ENCODE measurements at regions not wholly inside any gene's neighbourhood (a gene's known extent, or its start where the extent isn't known, plus 50 kb on each side); places are given as distances from the start of the nearest gene placed in this dataset.

- no peaks in the 10 kb centered on the region for H3K4me1 ChIP-seq (ENCODE audit: insufficient read depth, low read length)
- H3K4me3 Mint-ChIP-seq, result no peak overlapping the region
- H3K27me3 Mint-ChIP-seq, result peaks cover 0 to under 1% of the 10 kb centered on the region in 2 donors
- no peaks in the 10 kb centered on the region for H3K4me1 Mint-ChIP-seq
- CTCF ChIA-PET, result no interaction called here
- no peak overlapping the region for H3K27ac ChIP-seq (ENCODE audit: low read depth, low read length)
- peaks cover 10 to 17% (median 16%) of the 10 kb centered on the region in 5 donors for H3K9me3 Mint-ChIP-seq
- H3K9me3 ChIP-seq (ENCODE audit: low read length), result no peaks in the 10 kb centered on the region
- no peak for DNase-seq
- H3K36me3 ChIP-seq (ENCODE audit: insufficient read depth, low read length), result no peaks in the 10 kb centered on the region
- no peak overlapping the region for H3K4me3 ChIP-seq (ENCODE audit: low read length)
- peaks cover 0 to 20% (median 4%) of the 10 kb centered on the region in 3 donors for H3K36me3 Mint-ChIP-seq
- no peak overlapping the region for H3K27ac Mint-ChIP-seq
- POLR2A ChIA-PET, result no interaction called here
- no peaks in the 10 kb centered on the region for H3K27me3 ChIP-seq (ENCODE audit: insufficient read depth, low read length, poor library complexity, severe bottlenecking)
Observed at GRCh38 chr1:199054694-199055093, 415.9 kb downstream of the PTPRC start.

DNA sequence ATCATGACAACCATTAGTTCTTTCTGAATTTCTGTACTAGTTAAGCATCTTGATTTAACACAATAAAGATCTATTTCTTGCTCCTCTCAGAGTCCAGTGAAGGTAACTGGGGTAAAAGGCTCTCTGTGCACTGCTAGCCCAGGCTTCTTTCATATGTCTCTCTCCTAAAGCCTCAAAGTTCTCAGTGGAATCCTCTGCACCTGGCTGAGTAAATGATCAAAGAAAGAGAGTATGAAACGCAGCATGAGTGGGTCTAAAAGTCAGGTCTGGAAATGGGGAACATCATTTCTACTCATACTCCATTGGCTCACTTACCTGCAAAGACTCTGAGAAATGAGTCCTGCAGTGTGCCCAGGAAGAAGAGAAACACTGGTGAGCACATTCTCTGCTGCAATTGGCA lies 418.5 kb downstream of the PTPRC start:
- no peaks in the 10 kb centered on the region for H3K9me3 Mint-ChIP-seq
- peaks cover 0 to 4% (median 0%) of the 10 kb centered on the region in 3 donors for H3K36me3 Mint-ChIP-seq
- CTCF ChIA-PET, result no interaction called here
- no peak overlapping the region for H3K27ac ChIP-seq (ENCODE audit: low read depth, low read length)
- no peaks in the 10 kb centered on the region for H3K36me3 ChIP-seq (ENCODE audit: insufficient read depth, low read length)
- no peaks in the 10 kb centered on the region for H3K4me1 Mint-ChIP-seq
- H3K27ac Mint-ChIP-seq, result no peak overlapping the region
- H3K4me1 ChIP-seq (ENCODE audit: insufficient read depth, low read length), result no peaks in the 10 kb centered on the region
- H3K27me3 Mint-ChIP-seq, result no peaks in the 10 kb centered on the region
- H3K9me3 ChIP-seq (ENCODE audit: low read length), result no peaks in the 10 kb centered on the region
- H3K27me3 ChIP-seq (ENCODE audit: insufficient read depth, low read length, poor library complexity, severe bottlenecking), result no peaks in the 10 kb centered on the region
- POLR2A ChIA-PET, result no interaction called here
- H3K4me3 ChIP-seq (ENCODE audit: low read length), result no peak overlapping the region
- no peak for DNase-seq
- H3K4me3 Mint-ChIP-seq, result no peak overlapping the region

GRCh38 chr1:199058281-199058680 lies 419.4 kb downstream of the PTPRC start:
- no peaks in the 10 kb centered on the region for H3K36me3 ChIP-seq (ENCODE audit: insufficient read depth, low read length)
- peaks cover 0 to 4% (median 0%) of the 10 kb centered on the region in 3 donors for H3K36me3 Mint-ChIP-seq
- POLR2A ChIA-PET, result no interaction called here
- H3K27ac Mint-ChIP-seq, result no peak overlapping the region
- no peaks in the 10 kb centered on the region for H3K4me1 ChIP-seq (ENCODE audit: insufficient read depth, low read length)
- DNase-seq, result no peak
- H3K27me3 ChIP-seq (ENCODE audit: insufficient read depth, low read length, poor library complexity, severe bottlenecking), result no peaks in the 10 kb centered on the region
- no peak overlapping the region for H3K4me3 ChIP-seq (ENCODE audit: low read length)
- no peaks in the 10 kb centered on the region for H3K9me3 Mint-ChIP-seq
- H3K9me3 ChIP-seq (ENCODE audit: low read length), result no peaks in the 10 kb centered on the region
- no peak overlapping the region for H3K4me3 Mint-ChIP-seq
- H3K27ac ChIP-seq (ENCODE audit: low read depth, low read length), result no peak overlapping the region
- no peaks in the 10 kb centered on the region for H3K4me1 Mint-ChIP-seq
- CTCF ChIA-PET, result no interaction called here
- no peaks in the 10 kb centered on the region for H3K27me3 Mint-ChIP-seq

DNA sequence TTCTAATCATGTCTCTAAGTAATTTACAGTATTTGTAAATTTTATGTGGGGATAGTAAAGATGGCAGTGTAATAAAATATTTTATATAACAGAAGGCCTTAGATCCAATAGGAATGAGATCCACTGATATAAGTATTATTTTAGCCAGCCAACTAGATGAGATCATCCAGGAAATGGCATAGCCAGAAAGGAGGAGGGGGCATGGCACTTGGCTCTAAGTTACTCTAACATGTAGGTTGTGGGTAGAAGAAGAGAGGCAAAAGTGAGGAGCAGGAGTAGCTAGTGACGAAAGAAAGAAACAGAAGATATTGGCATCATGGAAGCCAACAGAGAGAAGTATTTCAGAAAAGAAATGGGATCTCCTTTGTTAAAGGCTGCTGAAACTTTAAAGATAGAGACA lies 426.1 kb downstream of the PTPRC start:
- no peak overlapping the region for H3K27ac Mint-ChIP-seq
- H3K27me3 ChIP-seq (ENCODE audit: insufficient read depth, low read length, poor library complexity, severe bottlenecking), result no peaks in the 10 kb centered on the region
- H3K27ac ChIP-seq (ENCODE audit: low read depth, low read length), result no peak overlapping the region
- no peaks in the 10 kb centered on the region for H3K4me1 ChIP-seq (ENCODE audit: insufficient read depth, low read length)
- ChIA-PET CTCF (no interaction called here), POLR2A (no interaction called here)
- no peaks in the 10 kb centered on the region for H3K9me3 ChIP-seq (ENCODE audit: low read length)
- no peaks in the 10 kb centered on the region for H3K4me1 Mint-ChIP-seq
- no peaks in the 10 kb centered on the region for H3K36me3 ChIP-seq (ENCODE audit: insufficient read depth, low read length)
- no peaks in the 10 kb centered on the region for H3K9me3 Mint-ChIP-seq
- no peak for DNase-seq
- no peaks in the 10 kb centered on the region for H3K27me3 Mint-ChIP-seq
- no peak overlapping the region for H3K4me3 Mint-ChIP-seq
- H3K4me3 ChIP-seq (ENCODE audit: low read length), result no peak overlapping the region
- H3K36me3 Mint-ChIP-seq, result no peaks in the 10 kb centered on the region

DNA sequence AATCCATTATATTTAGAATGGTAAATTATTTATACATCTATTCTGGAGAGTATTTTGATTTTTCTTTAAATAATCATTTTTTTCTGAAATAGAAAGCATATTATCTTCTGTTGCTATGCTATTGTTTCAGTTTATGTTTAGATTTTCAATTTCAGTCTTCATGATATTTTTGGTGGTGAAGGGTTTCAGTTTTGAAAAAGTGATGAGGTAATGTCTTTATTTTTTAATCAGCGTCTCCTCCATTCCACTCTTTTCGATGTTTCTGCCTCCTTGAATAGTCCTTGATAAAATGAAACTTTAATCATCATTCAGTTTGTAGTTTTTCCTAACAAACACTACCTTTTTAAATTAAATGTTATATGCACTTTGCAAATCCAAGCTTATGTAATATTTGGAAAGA lies 428.6 kb downstream of the PTPRC start:
- no peaks in the 10 kb centered on the region for H3K36me3 ChIP-seq (ENCODE audit: insufficient read depth, low read length)
- DNase-seq, result no peak
- Mint-ChIP-seq H3K9me3 (no peaks in the 10 kb centered on the region), H3K27me3 (no peaks in the 10 kb centered on the region), H3K27ac (no peak overlapping the region), H3K36me3 (peaks cover 0 to 3% (median 0%) of the 10 kb centered on the region in 3 donors), H3K4me3 (no peak overlapping the region), H3K4me1 (no peaks in the 10 kb centered on the region)
- POLR2A ChIA-PET, result no interaction called here
- no peaks in the 10 kb centered on the region for H3K4me1 ChIP-seq (ENCODE audit: insufficient read depth, low read length)
- no peaks in the 10 kb centered on the region for H3K9me3 ChIP-seq (ENCODE audit: low read length)
- no peaks in the 10 kb centered on the region for H3K27me3 ChIP-seq (ENCODE audit: insufficient read depth, low read length, poor library complexity, severe bottlenecking)
- CTCF ChIA-PET, result no interaction called here
- no peak overlapping the region for H3K27ac ChIP-seq (ENCODE audit: low read depth, low read length)
- no peak overlapping the region for H3K4me3 ChIP-seq (ENCODE audit: low read length)

DNA sequence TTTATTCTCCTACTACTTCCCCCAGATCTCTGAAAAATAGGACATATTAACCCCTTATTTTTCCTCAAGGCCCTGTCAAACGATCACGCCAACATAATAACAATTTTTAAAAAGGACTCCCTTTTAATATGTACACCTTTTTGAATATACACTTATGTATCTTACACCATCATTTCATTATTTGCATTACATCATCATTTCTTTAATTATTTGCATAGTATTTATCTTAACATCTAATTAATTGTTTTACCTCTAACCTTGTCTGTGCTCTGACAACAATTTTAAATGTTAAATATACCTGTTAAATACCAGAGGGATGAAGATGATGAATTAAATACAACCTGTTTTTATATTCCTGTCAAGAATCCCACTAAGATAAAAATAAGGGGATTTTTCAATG lies 432.2 kb downstream of the PTPRC start:
- Mint-ChIP-seq H3K4me3 (no peak overlapping the region), H3K27me3 (peaks cover 0 to 5% of the 10 kb centered on the region in 2 donors), H3K27ac (no peak overlapping the region), H3K4me1 (peaks cover 0 to 4% (median 0%) of the 10 kb centered on the region in 3 donors), H3K9me3 (no peaks in the 10 kb centered on the region), H3K36me3 (peaks cover 0 to 3% (median 2%) of the 10 kb centered on the region in 3 donors)
- ChIA-PET POLR2A (no interaction called here), CTCF (no interaction called here)
- no peak overlapping the region for H3K27ac ChIP-seq (ENCODE audit: low read depth, low read length)
- H3K36me3 ChIP-seq (ENCODE audit: insufficient read depth, low read length), result no peaks in the 10 kb centered on the region
- H3K9me3 ChIP-seq (ENCODE audit: low read length), result no peaks in the 10 kb centered on the region
- DNase-seq, result no peak
- H3K27me3 ChIP-seq (ENCODE audit: insufficient read depth, low read length, poor library complexity, severe bottlenecking), result no peaks in the 10 kb centered on the region
- no peaks in the 10 kb centered on the region for H3K4me1 ChIP-seq (ENCODE audit: insufficient read depth, low read length)
- no peak overlapping the region for H3K4me3 ChIP-seq (ENCODE audit: low read length)

GRCh38 chr1:199073166-199073565 lies 434.3 kb downstream of the PTPRC start:
- peaks cover 0 to 5% of the 10 kb centered on the region in 2 donors for H3K27me3 Mint-ChIP-seq
- H3K36me3 Mint-ChIP-seq, result peaks cover 0 to 3% (median 2%) of the 10 kb centered on the region in 3 donors
- Histone ChIP-seq H3K4me3 (ENCODE audit: low read length) (no peak overlapping the region), H3K27ac (ENCODE audit: low read depth, low read length) (no peak overlapping the region), H3K9me3 (ENCODE audit: low read length) (no peaks in the 10 kb centered on the region), H3K27me3 (ENCODE audit: insufficient read depth, low read length, poor library complexity, severe bottlenecking) (no peaks in the 10 kb centered on the region), H3K36me3 (ENCODE audit: insufficient read depth, low read length) (no peaks in the 10 kb centered on the region), H3K4me1 (ENCODE audit: insufficient read depth, low read length) (no peaks in the 10 kb centered on the region)
- POLR2A ChIA-PET, result no interaction called here
- CTCF ChIA-PET, result interaction anchor here (0.8 kb wide), 1 partner anchor 37 kb away, joined by 3 read pairs; no protein-coding TSS in a partner anchor
- no peak overlapping the region for H3K4me3 Mint-ChIP-seq
- no peak for DNase-seq
- H3K27ac Mint-ChIP-seq, result no peak overlapping the region
- H3K4me1 Mint-ChIP-seq, result peaks cover 0 to 4% (median 0%) of the 10 kb centered on the region in 3 donors
- no peaks in the 10 kb centered on the region for H3K9me3 Mint-ChIP-seq

GRCh38 chr1:199075792-199076191 lies 437.0 kb downstream of the PTPRC start:
- DNase-seq, result no peak
- no peak overlapping the region for H3K4me3 Mint-ChIP-seq
- CTCF ChIA-PET, result no interaction called here
- H3K4me1 Mint-ChIP-seq, result peaks cover 0 to 4% (median 0%) of the 10 kb centered on the region in 3 donors
- POLR2A ChIA-PET, result no interaction called here
- H3K9me3 Mint-ChIP-seq, result no peaks in the 10 kb centered on the region
- H3K4me3 ChIP-seq (ENCODE audit: low read length), result no peak overlapping the region
- no peaks in the 10 kb centered on the region for H3K36me3 ChIP-seq (ENCODE audit: insufficient read depth, low read length)
- H3K27me3 Mint-ChIP-seq, result peaks cover 0 to 5% of the 10 kb centered on the region in 2 donors
- H3K36me3 Mint-ChIP-seq, result peaks cover 0 to 2% (median 1%) of the 10 kb centered on the region in 3 donors
- H3K27ac Mint-ChIP-seq, result no peak overlapping the region
- H3K27ac ChIP-seq (ENCODE audit: low read depth, low read length), result no peak overlapping the region
- no peaks in the 10 kb centered on the region for H3K4me1 ChIP-seq (ENCODE audit: insufficient read depth, low read length)
- H3K9me3 ChIP-seq (ENCODE audit: low read length), result no peaks in the 10 kb centered on the region
- H3K27me3 ChIP-seq (ENCODE audit: insufficient read depth, low read length, poor library complexity, severe bottlenecking), result no peaks in the 10 kb centered on the region

GRCh38 chr1:199079994-199080393 lies 441.2 kb downstream of the PTPRC start:
- Histone ChIP-seq H3K27ac (ENCODE audit: low read depth, low read length) (no peak overlapping the region), H3K4me1 (ENCODE audit: insufficient read depth, low read length) (no peaks in the 10 kb centered on the region), H3K36me3 (ENCODE audit: insufficient read depth, low read length) (no peaks in the 10 kb centered on the region), H3K4me3 (ENCODE audit: low read length) (no peak overlapping the region), H3K27me3 (ENCODE audit: insufficient read depth, low read length, poor library complexity, severe bottlenecking) (no peaks in the 10 kb centered on the region), H3K9me3 (ENCODE audit: low read length) (no peaks in the 10 kb centered on the region)
- ChIA-PET CTCF (no interaction called here), POLR2A (no interaction called here)
- Mint-ChIP-seq H3K9me3 (no peaks in the 10 kb centered on the region), H3K36me3 (no peaks in the 10 kb centered on the region), H3K27ac (no peak overlapping the region), H3K4me1 (no peaks in the 10 kb centered on the region), H3K27me3 (no peaks in the 10 kb centered on the region), H3K4me3 (no peak overlapping the region)
- DNase-seq, result no peak

Measured in CD8-positive, alpha-beta memory T cell (primary cell).